Neural cell (in vitro differentiated cells): ENCODE measurements at regions not wholly inside any gene's neighbourhood (a gene's known extent, or its start where the extent isn't known, plus 50 kb on each side); places are given as distances from the start of the nearest gene placed in this dataset.

ENCODE experiments used
- H2AFZ ChIP-seq: fragments of 200-600, 300-800 bp; sonication (generic), shearing (Covaris generic); 2 replicates; pipeline ENCODE4 v1.6.0; 2014; ENCODE audit warnings: low read depth, mild to moderate bottlenecking, antibody characterized with exemption, low read length, moderate library complexity
- H3F3A ChIP-seq: fragments of 200-600 bp; shearing (Covaris generic); 2 replicates; pipeline ENCODE4 v1.6.1; 2016; ENCODE audit warnings: mild to moderate bottlenecking, moderate library complexity, mixed read lengths, antibody characterized with exemption, low read length; ENCODE audit not compliant: insufficient read depth, poor library complexity, severe bottlenecking
- H3K27ac ChIP-seq: fragments of 200-600, 300-800 bp; sonication (generic), shearing (Covaris generic); 2 replicates; pipeline ENCODE4 v1.5.1; 2014; ENCODE audit warnings: mild to moderate bottlenecking, low read length, moderate library complexity
- H3K27me3 ChIP-seq: fragments of 300-800, 200-600 bp; sonication (generic), shearing (Covaris generic); 2 replicates; pipeline ENCODE4 v1.6.0; 2014; ENCODE audit warnings: mild to moderate bottlenecking, low read depth, low read length, moderate library complexity; ENCODE audit not compliant: insufficient read depth
- H3K36me3 ChIP-seq: fragments of 300-800, 200-600 bp; sonication (generic), shearing (Covaris generic); 2 replicates; pipeline ENCODE4 v1.5.1; 2014; ENCODE audit warnings: mild to moderate bottlenecking, antibody characterized with exemption, low read length, moderate library complexity; ENCODE audit not compliant: insufficient read depth
- H3K4me2 ChIP-seq: fragments of 300-800, 200-600 bp; sonication (generic), shearing (Covaris generic); 2 replicates; pipeline ENCODE4 v1.6.0; 2014; ENCODE audit warnings: mild to moderate bottlenecking, low read length
- H3K4me3 ChIP-seq: fragments of 300-800, 200-600 bp; sonication (generic), shearing (Covaris generic); 2 replicates; pipeline ENCODE4 v1.5.1; 2014; ENCODE audit warnings: mild to moderate bottlenecking, low read length, moderate library complexity
- H3K79me2 ChIP-seq: fragments of 200-600 bp; shearing (Covaris generic); replicated peaks from 2 replicates; pipeline ENCODE4 v1.6.0; 2014; ENCODE audit warnings: mild to moderate bottlenecking, low read length, moderate library complexity; ENCODE audit not compliant: insufficient read depth
- H3K9ac ChIP-seq: fragments of 300-800, 200-600 bp; sonication (generic), shearing (Covaris generic); 2 replicates; pipeline ENCODE4 v1.6.1; 2016; ENCODE audit warnings: mild to moderate bottlenecking, low read length, mixed read lengths
- H3K9me2 ChIP-seq: fragments of 200-600 bp; shearing (Covaris generic); 2 replicates; pipeline ENCODE4 v1.6.1; 2016; ENCODE audit warnings: mild to moderate bottlenecking, low read length, mixed read lengths; ENCODE audit not compliant: insufficient read depth
- H3K9me3 ChIP-seq: fragments of 200-600, 300-800 bp; sonication (generic), shearing (Covaris generic); 2 replicates; pipeline ENCODE4 v1.6.1; 2016; ENCODE audit warnings: mild to moderate bottlenecking, mixed run types, low read length, moderate library complexity, mixed read lengths
- H4K20me1 ChIP-seq: fragments of 200-600 bp; shearing (Covaris generic); 2 replicates; pipeline ENCODE4 v1.6.1; 2016; ENCODE audit warnings: mild to moderate bottlenecking, mixed run types; ENCODE audit not compliant: insufficient read depth
- EP300 ChIP-seq: fragments of 450-650 bp; conservative IDR thresholded peaks from 2 replicates; pipeline ENCODE4 v1.6.1; 2014; ENCODE audit warnings: antibody characterized with exemption, mild to moderate bottlenecking, moderate library complexity; ENCODE audit not compliant: poor library complexity, severe bottlenecking
- EZH2 ChIP-seq: fragments of 200-600, 300-800 bp; shearing (Covaris generic), sonication (generic); IDR thresholded peaks from 2 replicates; pipeline ENCODE4 v1.6.1; 2014; ENCODE audit warnings: antibody characterized with exemption, low read length, borderline replicate concordance, mild to moderate bottlenecking; ENCODE audit not compliant: insufficient read depth, poor library complexity, severe bottlenecking
- MXI1 ChIP-seq: fragments of 450-650 bp; conservative IDR thresholded peaks from 2 replicates; pipeline ENCODE4 v1.6.1; 2014; ENCODE audit warnings: antibody characterized with exemption, mild to moderate bottlenecking; ENCODE audit not compliant: poor library complexity, severe bottlenecking
- POLR2AphosphoS5 ChIP-seq: IDR thresholded peaks from 2 replicates; pipeline ENCODE4 v1.6.1; 2012
- RAD21 ChIP-seq: fragments of 450-650 bp; conservative IDR thresholded peaks from 2 replicates; pipeline ENCODE4 v1.6.1; 2014; ENCODE audit warnings: antibody characterized with exemption, mild to moderate bottlenecking, moderate library complexity
- SMC3 ChIP-seq: fragments of 450-650 bp; conservative IDR thresholded peaks from 2 replicates; pipeline ENCODE4 v1.6.1; 2014; ENCODE audit warnings: antibody characterized with exemption, mild to moderate bottlenecking, moderate library complexity; ENCODE audit not compliant: poor library complexity
- TAF1 ChIP-seq: IDR thresholded peaks from 2 replicates; pipeline ENCODE4 v1.6.1; 2012; ENCODE audit warnings: low read depth
- TF ChIP-seq, protein P1 (sequence below): IDR thresholded peaks from 2 replicates; pipeline ENCODE4 v1.6.1; 2012; ENCODE audit warnings: borderline replicate concordance
- TF ChIP-seq, protein P2 (sequence below): fragments of 450-650 bp; IDR thresholded peaks from 2 replicates; pipeline ENCODE4 v1.5.1; 2014; ENCODE audit warnings: antibody characterized with exemption, mild to moderate bottlenecking, moderate library complexity; ENCODE audit not compliant: poor library complexity, severe bottlenecking

GRCh38 chr12:105455261-105455660 lies 124.8 kb downstream of the C12orf75 start:
- no peaks in the 10 kb centered on the region for H3K9me2 ChIP-seq
- no peak overlapping the region for H3K27ac ChIP-seq
- no peaks in the 10 kb centered on the region for H3K27me3 ChIP-seq
- no peak overlapping the region for H3K4me2 ChIP-seq
- H3K4me3 ChIP-seq = no peak overlapping the region
- no peaks in the 10 kb centered on the region for H3K79me2 ChIP-seq
- no peaks in the 10 kb centered on the region for H4K20me1 ChIP-seq
- H2AFZ ChIP-seq = no peak overlapping the region
- H3K9me3 ChIP-seq = no peaks in the 10 kb centered on the region
- no peak overlapping the region for H3K9ac ChIP-seq
- no peaks in the 10 kb centered on the region for H3F3A ChIP-seq
- no peak for TF ChIP-seq EZH2
- TF ChIP-seq RAD21 = no peak
- TF ChIP-seq POLR2AphosphoS5 = no peak
- TF ChIP-seq TAF1 = no peak
- no peak for TF ChIP-seq SMC3
- TF ChIP-seq, protein P1, sequence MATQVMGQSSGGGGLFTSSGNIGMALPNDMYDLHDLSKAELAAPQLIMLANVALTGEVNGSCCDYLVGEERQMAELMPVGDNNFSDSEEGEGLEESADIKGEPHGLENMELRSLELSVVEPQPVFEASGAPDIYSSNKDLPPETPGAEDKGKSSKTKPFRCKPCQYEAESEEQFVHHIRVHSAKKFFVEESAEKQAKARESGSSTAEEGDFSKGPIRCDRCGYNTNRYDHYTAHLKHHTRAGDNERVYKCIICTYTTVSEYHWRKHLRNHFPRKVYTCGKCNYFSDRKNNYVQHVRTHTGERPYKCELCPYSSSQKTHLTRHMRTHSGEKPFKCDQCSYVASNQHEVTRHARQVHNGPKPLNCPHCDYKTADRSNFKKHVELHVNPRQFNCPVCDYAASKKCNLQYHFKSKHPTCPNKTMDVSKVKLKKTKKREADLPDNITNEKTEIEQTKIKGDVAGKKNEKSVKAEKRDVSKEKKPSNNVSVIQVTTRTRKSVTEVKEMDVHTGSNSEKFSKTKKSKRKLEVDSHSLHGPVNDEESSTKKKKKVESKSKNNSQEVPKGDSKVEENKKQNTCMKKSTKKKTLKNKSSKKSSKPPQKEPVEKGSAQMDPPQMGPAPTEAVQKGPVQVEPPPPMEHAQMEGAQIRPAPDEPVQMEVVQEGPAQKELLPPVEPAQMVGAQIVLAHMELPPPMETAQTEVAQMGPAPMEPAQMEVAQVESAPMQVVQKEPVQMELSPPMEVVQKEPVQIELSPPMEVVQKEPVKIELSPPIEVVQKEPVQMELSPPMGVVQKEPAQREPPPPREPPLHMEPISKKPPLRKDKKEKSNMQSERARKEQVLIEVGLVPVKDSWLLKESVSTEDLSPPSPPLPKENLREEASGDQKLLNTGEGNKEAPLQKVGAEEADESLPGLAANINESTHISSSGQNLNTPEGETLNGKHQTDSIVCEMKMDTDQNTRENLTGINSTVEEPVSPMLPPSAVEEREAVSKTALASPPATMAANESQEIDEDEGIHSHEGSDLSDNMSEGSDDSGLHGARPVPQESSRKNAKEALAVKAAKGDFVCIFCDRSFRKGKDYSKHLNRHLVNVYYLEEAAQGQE = no peak
- TF ChIP-seq MXI1 = no peak
- TF ChIP-seq, protein P2, sequence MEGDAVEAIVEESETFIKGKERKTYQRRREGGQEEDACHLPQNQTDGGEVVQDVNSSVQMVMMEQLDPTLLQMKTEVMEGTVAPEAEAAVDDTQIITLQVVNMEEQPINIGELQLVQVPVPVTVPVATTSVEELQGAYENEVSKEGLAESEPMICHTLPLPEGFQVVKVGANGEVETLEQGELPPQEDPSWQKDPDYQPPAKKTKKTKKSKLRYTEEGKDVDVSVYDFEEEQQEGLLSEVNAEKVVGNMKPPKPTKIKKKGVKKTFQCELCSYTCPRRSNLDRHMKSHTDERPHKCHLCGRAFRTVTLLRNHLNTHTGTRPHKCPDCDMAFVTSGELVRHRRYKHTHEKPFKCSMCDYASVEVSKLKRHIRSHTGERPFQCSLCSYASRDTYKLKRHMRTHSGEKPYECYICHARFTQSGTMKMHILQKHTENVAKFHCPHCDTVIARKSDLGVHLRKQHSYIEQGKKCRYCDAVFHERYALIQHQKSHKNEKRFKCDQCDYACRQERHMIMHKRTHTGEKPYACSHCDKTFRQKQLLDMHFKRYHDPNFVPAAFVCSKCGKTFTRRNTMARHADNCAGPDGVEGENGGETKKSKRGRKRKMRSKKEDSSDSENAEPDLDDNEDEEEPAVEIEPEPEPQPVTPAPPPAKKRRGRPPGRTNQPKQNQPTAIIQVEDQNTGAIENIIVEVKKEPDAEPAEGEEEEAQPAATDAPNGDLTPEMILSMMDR = no peak
- no peak for TF ChIP-seq EP300
- H3K36me3 ChIP-seq = no peaks in the 10 kb centered on the region

DNA sequence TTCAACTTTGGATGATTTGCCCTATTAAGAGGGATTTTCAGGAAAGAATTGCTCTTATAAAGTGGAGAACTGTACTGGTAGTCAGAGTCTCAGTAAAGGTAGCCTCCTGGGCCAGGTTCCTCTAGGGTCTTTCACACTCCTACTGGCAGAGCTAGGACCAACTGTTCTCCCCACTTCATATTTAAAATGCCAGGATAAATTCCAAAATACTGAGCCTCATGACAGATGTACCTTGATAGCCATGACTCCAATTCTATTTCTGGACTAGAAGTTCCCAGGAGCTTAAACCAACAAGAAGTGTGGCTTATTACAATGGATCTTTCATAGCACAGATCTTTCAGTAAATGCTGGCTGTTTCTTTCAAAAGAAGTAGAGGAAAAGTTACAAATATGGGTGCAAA lies 126.5 kb downstream of the C12orf75 start:
- H3K36me3 ChIP-seq = no peaks in the 10 kb centered on the region
- TF ChIP-seq EZH2 (no peak), RAD21 (no peak), SMC3 (no peak), MXI1 (no peak)
- TF ChIP-seq, protein P2 = no peak
- TF ChIP-seq, protein P1 = no peak
- H3F3A ChIP-seq = no peaks in the 10 kb centered on the region
- no peaks in the 10 kb centered on the region for H3K79me2 ChIP-seq
- no peak overlapping the region for H2AFZ ChIP-seq
- no peaks in the 10 kb centered on the region for H3K9me2 ChIP-seq
- no peaks in the 10 kb centered on the region for H3K27me3 ChIP-seq
- no peak overlapping the region for H3K4me2 ChIP-seq
- H3K9me3 ChIP-seq = no peaks in the 10 kb centered on the region
- H4K20me1 ChIP-seq = no peaks in the 10 kb centered on the region
- no peak overlapping the region for H3K4me3 ChIP-seq
- no peak overlapping the region for H3K27ac ChIP-seq
- H3K9ac ChIP-seq = no peak overlapping the region
